MCF 10A (cell line): ENCODE measurements at regions not wholly inside any gene's neighbourhood (a gene's known extent, or its start where the extent isn't known, plus 50 kb on each side); places are given as distances from the start of the nearest gene placed in this dataset.

Experiments used
- BruUV-seq: library from RNA; stranded (reverse); fragments of 400-500 nt; replicated peaks from 2 replicates; lab custom pipeline; 2021; lab: Mats Ljungman, UMichigan
- CTCF ChIA-PET: fragments of 300-600 bp; sonication (Branson Sonifier 250); formaldehyde crosslinking; extraction: SDS; loops from one replicate; lab custom pipeline; 2021; ENCODE audit warnings: antibody characterized with exemption, inconsistent platforms; lab: Yijun Ruan, JAX
- POLR2A ChIA-PET: fragments of 300-600, 350-650 bp; sonication (Branson Sonifier 250); formaldehyde crosslinking; extraction: SDS; loops from one replicate; lab custom pipeline; 2020; ENCODE audit warnings: antibody characterized with exemption, inconsistent platforms; lab: Yijun Ruan, JAX
- DNase-seq: peaks from one replicate; pipeline ENCODE4 v3.0.0-alpha.2; 2018; ENCODE audit not compliant: unreplicated experiment
- H3K27ac Mint-ChIP-seq: one replicate; pipeline ENCODE4 v1.8.0; 2022; ENCODE audit warnings: mild to moderate bottlenecking, low read depth, mixed read lengths; ENCODE audit not compliant: unreplicated experiment
- H3K27me3 Mint-ChIP-seq: one replicate; pipeline ENCODE4 v1.8.0; 2022; ENCODE audit warnings: mixed read lengths; ENCODE audit not compliant: insufficient read depth, unreplicated experiment
- H3K36me3 Mint-ChIP-seq: one replicate; pipeline ENCODE4 v1.8.0; 2022; ENCODE audit warnings: mild to moderate bottlenecking, moderate library complexity, mixed read lengths; ENCODE audit not compliant: insufficient read depth, unreplicated experiment
- H3K4me1 Mint-ChIP-seq: one replicate; pipeline ENCODE4 v1.8.0; 2022; ENCODE audit warnings: mixed read lengths; ENCODE audit not compliant: insufficient read depth, unreplicated experiment
- H3K4me3 Mint-ChIP-seq: one replicate; pipeline ENCODE4 v1.8.0; 2022; ENCODE audit warnings: mild to moderate bottlenecking, moderate library complexity, mixed read lengths; ENCODE audit not compliant: unreplicated experiment
- H3K9me3 Mint-ChIP-seq: one replicate; pipeline ENCODE4 v1.8.0; 2022; ENCODE audit warnings: mixed read lengths; ENCODE audit not compliant: unreplicated experiment
- intact Hi-C: fragments of 100-400 bp; cut with micrococcal nuclease; formaldehyde crosslinking; loops from 2 replicates; pipeline ENCODE4 v1.14.1; 2022
- TF ChIP-seq, protein P1 (sequence below): fragments of 200-600 bp; IDR thresholded peaks from one replicate; pipeline ENCODE4 v1.8.0; 2022; ENCODE audit warnings: antibody characterized with exemption, mild to moderate bottlenecking; ENCODE audit not compliant: unreplicated experiment

DNA sequence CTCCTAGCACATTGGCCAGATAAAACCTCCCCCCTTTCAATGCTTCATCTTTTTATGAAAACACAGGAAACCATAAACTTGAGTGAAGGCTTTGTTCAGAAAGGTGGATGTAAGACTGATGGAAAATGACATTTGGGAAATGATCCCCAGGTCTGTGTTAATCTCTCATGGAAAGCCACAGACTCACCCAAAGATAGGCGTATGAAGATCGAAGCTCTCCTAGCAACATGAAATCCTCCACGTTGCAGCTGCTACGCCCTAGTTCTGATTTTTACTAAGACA, 63.4 kb upstream of the PTGR2 start:
- intact Hi-C loops: loop anchor here (5.0 kb wide), 1 partner anchor 36 kb away; no protein-coding TSS in a partner anchor

DNA sequence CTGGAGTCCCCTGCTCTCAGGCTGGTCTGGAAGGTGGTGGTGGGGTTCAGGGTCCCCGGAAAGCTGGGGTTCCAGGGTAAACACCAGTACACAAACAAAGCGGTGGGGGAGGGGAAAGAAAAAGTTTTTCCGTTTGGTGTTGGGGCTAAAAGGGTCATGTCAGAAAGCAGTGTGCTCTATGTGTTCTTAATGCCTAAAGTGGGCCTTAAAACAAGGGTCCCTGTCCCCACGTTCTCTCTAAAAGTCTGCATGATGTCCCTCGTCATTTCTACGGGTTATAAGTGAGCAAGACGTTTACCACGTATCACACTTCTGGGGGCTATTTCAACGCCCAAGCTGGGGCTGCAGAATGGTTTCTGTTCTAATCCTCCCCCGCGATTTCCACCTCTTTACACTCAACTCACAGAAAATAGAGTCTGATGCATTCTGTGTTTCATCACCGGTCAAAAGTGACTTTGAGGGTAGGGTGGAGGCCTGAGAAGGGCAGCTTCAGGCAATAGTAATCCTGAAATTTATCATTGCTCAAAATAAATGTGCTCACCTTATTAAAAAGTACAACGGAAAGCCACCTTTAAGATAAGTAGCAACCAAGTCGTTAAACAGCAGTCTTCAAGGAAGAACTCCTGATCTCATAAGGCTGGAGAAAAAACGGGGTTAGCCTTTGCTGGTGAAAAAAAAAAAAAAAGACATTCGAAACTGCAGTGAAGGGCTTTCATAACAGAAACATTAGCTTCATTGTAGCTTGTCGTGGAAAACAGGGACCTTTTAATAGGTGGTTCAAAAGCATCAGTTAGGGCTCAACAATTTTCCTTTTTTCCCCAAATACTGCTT, 63.9 kb upstream of the PTGR2 start:
- Mint-ChIP-seq H3K36me3 (no peaks in the 10 kb centered on the region), H3K27ac (peak overlapping the region; percentile 94), H3K27me3 (no peaks in the 10 kb centered on the region), H3K4me1 (peaks cover 61% of the 10 kb centered on the region), H3K9me3 (no peaks in the 10 kb centered on the region), H3K4me3 (peak overlapping the region; percentile 81)
- intact Hi-C loops: loop anchor here (5.0 kb wide), 1 partner anchor 35 kb away; no protein-coding TSS in a partner anchor
- POLR2A ChIA-PET: interaction anchor here (0.6 to 13.1 kb wide), 17 partner anchors 11 to 825 kb away, joined by 3 to 480 read pairs (median 7); partner anchors contain the start of genes ACOT2, PNMA1, PTGR2 and ZNF410
- TSS peak; percentile 28 for BruUV-seq
- DNase-seq: peak; percentile 52
- TF ChIP-seq, protein P1, sequence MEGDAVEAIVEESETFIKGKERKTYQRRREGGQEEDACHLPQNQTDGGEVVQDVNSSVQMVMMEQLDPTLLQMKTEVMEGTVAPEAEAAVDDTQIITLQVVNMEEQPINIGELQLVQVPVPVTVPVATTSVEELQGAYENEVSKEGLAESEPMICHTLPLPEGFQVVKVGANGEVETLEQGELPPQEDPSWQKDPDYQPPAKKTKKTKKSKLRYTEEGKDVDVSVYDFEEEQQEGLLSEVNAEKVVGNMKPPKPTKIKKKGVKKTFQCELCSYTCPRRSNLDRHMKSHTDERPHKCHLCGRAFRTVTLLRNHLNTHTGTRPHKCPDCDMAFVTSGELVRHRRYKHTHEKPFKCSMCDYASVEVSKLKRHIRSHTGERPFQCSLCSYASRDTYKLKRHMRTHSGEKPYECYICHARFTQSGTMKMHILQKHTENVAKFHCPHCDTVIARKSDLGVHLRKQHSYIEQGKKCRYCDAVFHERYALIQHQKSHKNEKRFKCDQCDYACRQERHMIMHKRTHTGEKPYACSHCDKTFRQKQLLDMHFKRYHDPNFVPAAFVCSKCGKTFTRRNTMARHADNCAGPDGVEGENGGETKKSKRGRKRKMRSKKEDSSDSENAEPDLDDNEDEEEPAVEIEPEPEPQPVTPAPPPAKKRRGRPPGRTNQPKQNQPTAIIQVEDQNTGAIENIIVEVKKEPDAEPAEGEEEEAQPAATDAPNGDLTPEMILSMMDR: no peak
- CTCF ChIA-PET: interaction anchor here (0.7 to 2.5 kb wide), 4 partner anchors 9 to 651 kb away, joined by 3 to 11 read pairs (median 4); partner anchors contain the start of gene PSEN1

More for the DNA sequence above, 63.4 kb upstream of the PTGR2 start:
- ChIA-PET CTCF (interaction anchor here (0.7 to 1.5 kb wide), 5 partner anchors 16 to 652 kb away, joined by 3 to 6 read pairs (median 3); partner anchors contain the start of gene PSEN1), POLR2A (interaction anchor here (0.7 to 13.1 kb wide), 18 partner anchors 11 to 825 kb away, joined by 3 to 480 read pairs (median 7); partner anchors contain the start of genes ACOT2, PNMA1, PTGR2 and ZNF410)
- TF ChIP-seq, protein P1: no peak
- H3K27me3 Mint-ChIP-seq: no peaks in the 10 kb centered on the region
- H3K27ac Mint-ChIP-seq: peak overlapping the region; percentile 94
- peak overlapping the region; percentile 81 for H3K4me3 Mint-ChIP-seq
- BruUV-seq: no TSS peak
- H3K4me1 Mint-ChIP-seq: peaks cover 56% of the 10 kb centered on the region
- no peak for DNase-seq
- no peaks in the 10 kb centered on the region for H3K36me3 Mint-ChIP-seq
- H3K9me3 Mint-ChIP-seq: no peaks in the 10 kb centered on the region

DNA sequence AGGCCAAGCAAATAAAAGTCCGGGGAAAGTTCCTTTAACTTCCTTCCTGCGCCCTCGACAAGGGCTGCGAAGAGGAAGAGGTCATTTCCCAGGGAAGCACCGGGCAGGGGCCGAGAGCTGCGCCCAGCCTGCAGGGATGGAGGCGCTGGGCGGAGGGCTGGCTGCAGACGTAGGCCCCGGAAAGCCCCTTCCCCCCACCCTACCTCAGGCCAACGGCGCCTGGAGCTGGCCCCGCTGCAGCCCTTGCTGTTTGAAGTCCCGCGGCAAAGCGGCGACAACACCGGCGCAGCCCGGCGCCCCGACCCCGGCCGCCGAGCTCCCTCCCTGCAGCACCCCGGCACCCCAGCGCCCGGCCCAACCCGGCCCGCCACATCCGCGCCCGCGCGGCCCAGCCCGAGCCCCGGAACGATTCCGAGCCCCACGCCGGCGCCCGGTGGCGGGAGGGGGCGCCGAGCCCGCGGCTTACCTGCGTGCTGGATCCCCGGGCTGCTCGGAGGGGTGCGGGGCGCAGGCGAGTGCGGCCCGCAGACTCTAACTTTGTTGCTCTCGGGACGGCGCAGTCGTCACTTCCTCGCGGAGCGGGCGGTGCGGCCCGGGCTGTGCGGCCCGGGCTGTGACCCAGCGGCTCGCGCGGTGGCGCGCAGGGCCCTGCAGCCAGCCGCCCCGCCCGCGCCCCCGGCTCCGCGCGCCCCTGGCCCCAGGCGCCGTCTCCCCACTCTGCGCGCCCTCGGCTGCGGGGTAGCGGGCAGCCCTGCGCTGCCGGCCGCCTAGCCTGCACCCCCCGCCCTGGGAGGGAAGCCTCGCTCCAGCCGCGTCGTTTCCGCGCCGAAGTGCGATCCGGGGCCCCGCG, 64.8 kb upstream of the PTGR2 start:
- no TSS peak for BruUV-seq
- peak; percentile 41 for DNase-seq
- intact Hi-C loops: loop anchor here (1.0 to 5.0 kb wide), 3 partner anchors 27 to 38 kb away; a partner anchor contains a TSS
- ChIA-PET CTCF (interaction anchor here (0.6 to 3.3 kb wide), 6 partner anchors 10 to 43 kb away, joined by 3 to 30 read pairs (median 8); no protein-coding TSS in a partner anchor), POLR2A (interaction anchor here (0.5 to 13.1 kb wide), 30 partner anchors 9 to 1472 kb away, joined by 3 to 480 read pairs (median 7); partner anchors contain the start of genes ACOT2, PNMA1, PTGR2 and ZNF410)
- H3K27ac Mint-ChIP-seq: peak overlapping the region; percentile 94
- H3K4me1 Mint-ChIP-seq: peaks cover 61% of the 10 kb centered on the region
- no peaks in the 10 kb centered on the region for H3K9me3 Mint-ChIP-seq
- TF ChIP-seq, protein P1: no peak
- peak overlapping the region; percentile 81 for H3K4me3 Mint-ChIP-seq
- no peaks in the 10 kb centered on the region for H3K27me3 Mint-ChIP-seq
- H3K36me3 Mint-ChIP-seq: peaks cover 7% of the 10 kb centered on the region
